ENCODE measurements at regions not wholly inside any gene's neighbourhood (a gene's known extent, or its start where the extent isn't known, plus 50 kb on each side); places are given as distances from the start of the nearest gene placed in this dataset.

DNA sequence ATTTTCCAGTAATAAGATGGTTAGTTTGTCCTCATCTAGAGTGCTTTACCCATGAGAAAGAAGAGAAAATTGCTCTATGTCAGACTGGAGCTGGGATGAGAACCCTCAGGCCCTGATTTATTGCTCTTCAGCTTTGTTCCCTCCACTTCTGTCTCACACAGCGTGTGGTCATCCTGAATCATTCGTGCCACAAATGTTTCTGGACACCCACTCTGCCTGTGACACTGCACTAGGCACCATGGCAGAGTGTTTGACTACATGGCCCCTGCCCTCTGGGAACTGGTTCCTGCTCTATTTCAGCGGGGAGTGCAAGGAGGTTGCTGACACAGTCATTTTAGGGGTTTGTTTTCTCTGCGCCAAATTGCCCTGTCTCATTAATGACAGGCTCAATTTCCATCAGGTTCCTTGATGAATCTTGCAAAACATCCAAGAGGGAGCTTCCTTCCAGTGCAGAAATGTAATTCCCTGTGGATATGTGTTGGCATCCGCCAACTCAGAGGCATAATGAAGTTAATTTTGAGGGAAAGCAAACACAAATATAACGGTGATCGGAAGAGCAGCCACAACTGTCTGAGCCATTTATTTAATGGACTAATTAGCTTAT lies 207.5 kb downstream of the CLIC5 start:
- Histone ChIP-seq H3K4me2 (replicated peaks; ENCODE audit: extremely low read depth, low read length, poor library complexity, severe bottlenecking) (no peak overlapping the region), H3K9me3 (replicated peaks in 1 of 2; ENCODE audit: control insufficient read depth in 1 of 2, insufficient read depth in 1 of 2, low read length in 2 of 2) (peaks cover 0 to 3% of the 10 kb centered on the region in 2 donors), H3K27me3 (ENCODE audit: control insufficient read depth in 2 of 2, insufficient read depth in 2 of 2, low read length in 2 of 2) (no peaks in the 10 kb centered on the region), H3K36me3 (replicated peaks in 1 of 2; ENCODE audit: control insufficient read depth in 1 of 2, insufficient read depth in 2 of 2, low read length in 2 of 2) (no peaks in the 10 kb centered on the region), H4K20me1 (ENCODE audit: insufficient read depth, low read length) (no peaks in the 10 kb centered on the region), H3K79me2 (ENCODE audit: insufficient read depth, low read length) (no peaks in the 10 kb centered on the region), H3K9ac (ENCODE audit: insufficient read depth, low read length, poor library complexity, severe bottlenecking) (no peak overlapping the region), H3K4me1 (ENCODE audit: control insufficient read depth in 1 of 2, insufficient read depth in 2 of 2, low read length in 2 of 2) (no peaks in the 10 kb centered on the region), H2AFZ (ENCODE audit: insufficient read depth, low read depth, low read length, poor library complexity, severe bottlenecking) (no peak overlapping the region), H3K27ac (ENCODE audit: low read depth in 1 of 2, low read length in 2 of 2) (no peak overlapping the region), H3K4me3 (replicated peaks in 1 of 3; ENCODE audit: low read depth in 2 of 3, low read length in 3 of 3) (no peak overlapping the region)
- no peak for DNase-seq
- 88% methylated on average over 4 of the region's 7 CpGs for WGBS (ENCODE audit: insufficient coverage)
- TF ChIP-seq, protein P1, sequence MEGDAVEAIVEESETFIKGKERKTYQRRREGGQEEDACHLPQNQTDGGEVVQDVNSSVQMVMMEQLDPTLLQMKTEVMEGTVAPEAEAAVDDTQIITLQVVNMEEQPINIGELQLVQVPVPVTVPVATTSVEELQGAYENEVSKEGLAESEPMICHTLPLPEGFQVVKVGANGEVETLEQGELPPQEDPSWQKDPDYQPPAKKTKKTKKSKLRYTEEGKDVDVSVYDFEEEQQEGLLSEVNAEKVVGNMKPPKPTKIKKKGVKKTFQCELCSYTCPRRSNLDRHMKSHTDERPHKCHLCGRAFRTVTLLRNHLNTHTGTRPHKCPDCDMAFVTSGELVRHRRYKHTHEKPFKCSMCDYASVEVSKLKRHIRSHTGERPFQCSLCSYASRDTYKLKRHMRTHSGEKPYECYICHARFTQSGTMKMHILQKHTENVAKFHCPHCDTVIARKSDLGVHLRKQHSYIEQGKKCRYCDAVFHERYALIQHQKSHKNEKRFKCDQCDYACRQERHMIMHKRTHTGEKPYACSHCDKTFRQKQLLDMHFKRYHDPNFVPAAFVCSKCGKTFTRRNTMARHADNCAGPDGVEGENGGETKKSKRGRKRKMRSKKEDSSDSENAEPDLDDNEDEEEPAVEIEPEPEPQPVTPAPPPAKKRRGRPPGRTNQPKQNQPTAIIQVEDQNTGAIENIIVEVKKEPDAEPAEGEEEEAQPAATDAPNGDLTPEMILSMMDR (IDR thresholded peaks at IDR 0.05) = no peak
- no peak overlapping the region for H3K4me3 Mint-ChIP-seq
- H3K36me3 Mint-ChIP-seq = no peaks in the 10 kb centered on the region
- H3K9me3 Mint-ChIP-seq = peaks cover 0 to 6% (median 0%) of the 10 kb centered on the region in 7 donors
- intact Hi-C loops (cut with micrococcal nuclease) = no loop called here
- H3K27me3 Mint-ChIP-seq (ENCODE audit: low read depth in 3 of 3) = peaks cover 0 to 2% (median 0%) of the 10 kb centered on the region in 3 donors
- H3K27ac Mint-ChIP-seq = no peak overlapping the region
- H3K4me1 Mint-ChIP-seq = peaks cover 7% of the 10 kb centered on the region

DNA sequence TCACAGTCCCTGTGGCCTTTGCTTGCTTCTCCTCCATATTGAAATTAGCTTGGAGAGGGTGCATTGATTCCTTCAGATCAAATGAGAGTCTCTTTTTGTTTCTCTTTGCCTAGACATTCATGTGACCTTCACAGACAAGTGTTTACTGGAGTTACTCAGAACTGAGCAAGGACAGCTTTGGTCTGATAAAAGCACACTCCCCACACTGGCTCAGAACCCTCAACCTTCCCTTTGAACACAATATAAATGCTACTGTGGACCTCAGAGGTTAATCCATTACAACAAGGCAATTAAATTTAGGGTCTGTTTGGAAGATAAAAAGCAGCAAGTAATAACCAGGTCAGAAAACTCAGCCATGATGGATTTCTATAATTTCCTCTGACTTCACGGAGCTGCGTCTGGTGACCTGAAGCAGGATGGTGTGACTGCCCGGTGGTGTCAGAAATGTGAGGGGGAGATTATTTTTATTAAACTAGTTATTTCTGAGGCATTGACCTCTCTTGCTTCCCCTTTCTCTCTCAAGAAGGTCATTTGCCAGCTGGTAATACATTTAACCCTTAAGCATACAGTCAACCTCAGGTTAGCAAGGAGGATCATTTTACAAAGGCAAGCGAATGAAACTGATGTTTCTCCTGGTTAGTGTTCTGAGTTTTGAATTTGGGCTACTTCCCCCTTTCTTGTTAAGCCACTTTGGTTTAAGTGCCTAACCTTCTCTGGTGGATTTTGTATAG lies 208.2 kb downstream of the CLIC5 start:
- Mint-ChIP-seq H3K27ac (no peak overlapping the region), H3K9me3 (peaks cover 0 to 6% (median 0%) of the 10 kb centered on the region in 7 donors), H3K4me1 (peaks cover 7% of the 10 kb centered on the region), H3K27me3 (ENCODE audit: low read depth in 3 of 3) (peaks cover 0 to 2% (median 0%) of the 10 kb centered on the region in 3 donors), H3K4me3 (no peak overlapping the region), H3K36me3 (no peaks in the 10 kb centered on the region)
- Histone ChIP-seq H2AFZ (ENCODE audit: insufficient read depth, low read depth, low read length, poor library complexity, severe bottlenecking) (no peak overlapping the region), H3K79me2 (ENCODE audit: insufficient read depth, low read length) (no peaks in the 10 kb centered on the region), H3K4me3 (replicated peaks in 1 of 3; ENCODE audit: low read depth in 2 of 3, low read length in 3 of 3) (no peak overlapping the region), H3K9me3 (replicated peaks in 1 of 2; ENCODE audit: control insufficient read depth in 1 of 2, insufficient read depth in 1 of 2, low read length in 2 of 2) (peaks cover 0 to 3% of the 10 kb centered on the region in 2 donors), H4K20me1 (ENCODE audit: insufficient read depth, low read length) (no peaks in the 10 kb centered on the region), H3K9ac (ENCODE audit: insufficient read depth, low read length, poor library complexity, severe bottlenecking) (no peak overlapping the region), H3K27me3 (ENCODE audit: control insufficient read depth in 2 of 2, insufficient read depth in 2 of 2, low read length in 2 of 2) (no peaks in the 10 kb centered on the region), H3K4me1 (ENCODE audit: control insufficient read depth in 1 of 2, insufficient read depth in 2 of 2, low read length in 2 of 2) (no peaks in the 10 kb centered on the region), H3K27ac (ENCODE audit: low read depth in 1 of 2, low read length in 2 of 2) (no peak overlapping the region), H3K36me3 (replicated peaks in 1 of 2; ENCODE audit: control insufficient read depth in 1 of 2, insufficient read depth in 2 of 2, low read length in 2 of 2) (no peaks in the 10 kb centered on the region), H3K4me2 (replicated peaks; ENCODE audit: extremely low read depth, low read length, poor library complexity, severe bottlenecking) (no peak overlapping the region)
- no peak for DNase-seq
- intact Hi-C loops (cut with micrococcal nuclease) = no loop called here
- TF ChIP-seq, protein P1 (IDR thresholded peaks at IDR 0.05) = no peak
- no CpG with 5 or more reads among the region's 4 CpGs for WGBS (ENCODE audit: insufficient coverage)
